ENCODE measurements at regions not wholly inside any gene's neighbourhood (a gene's known extent, or its start where the extent isn't known, plus 50 kb on each side); places are given as distances from the start of the nearest gene placed in this dataset.

DNA sequence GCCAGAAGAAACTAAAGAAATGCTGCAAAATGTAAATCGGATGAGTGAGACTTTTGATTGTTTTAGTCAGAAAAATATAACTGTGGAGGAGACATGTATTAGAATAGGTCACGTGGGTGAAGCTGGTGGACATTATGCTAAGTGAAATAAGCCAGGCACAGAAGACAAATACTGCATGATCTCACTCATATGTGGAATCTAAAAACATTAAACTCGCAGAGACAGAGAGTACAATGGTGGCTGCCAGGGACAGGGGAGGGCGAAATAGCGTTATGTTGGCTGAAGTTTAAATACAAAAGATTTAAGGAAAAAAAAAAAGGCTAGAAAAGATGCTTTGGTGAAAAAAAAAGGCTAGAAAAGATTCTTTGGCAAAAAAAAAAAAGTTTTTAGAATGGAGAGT lies 63.5 kb upstream of the HDDC2 start:
- H3K27ac ChIP-seq (ENCODE audit: extremely low read depth, low read depth, low read length) = no peak overlapping the region
- no peaks in the 10 kb centered on the region for H3K79me2 ChIP-seq (ENCODE audit: control insufficient read depth, insufficient read depth, low read length)
- H2AFZ ChIP-seq (ENCODE audit: low read depth, low read length) = no peak overlapping the region
- H3K4me2 ChIP-seq (ENCODE audit: insufficient read depth, low read length) = no peak overlapping the region
- ATAC-seq (no peak), FAIRE-seq (no peak), DNase-seq (ENCODE audit: extremely low read depth in 1 of 4, low spot score in 3 of 4) (no peak)
- POLR2A ChIA-PET = no interaction called here
- peaks cover 0 to 9% of the 10 kb centered on the region in 2 experiments; a peak in 2 of 5 replicates for H3K4me1 ChIP-seq (replicated peaks in 1 of 2; ENCODE audit: control insufficient read depth in 2 of 2, insufficient read depth in 2 of 2, low read length in 2 of 2)
- no TSS peak for BruUV-seq (replicated peaks)
- H4K20me1 ChIP-seq (replicated peaks; ENCODE audit: control insufficient read depth, insufficient read depth, low read length) = no peaks in the 10 kb centered on the region
- in situ Hi-C loops (cut with MboI) (no loop called here), intact Hi-C loops (cut with micrococcal nuclease) (no loop called here)
- no peaks in the 10 kb centered on the region for H3K9me1 ChIP-seq (ENCODE audit: control insufficient read depth, insufficient read depth, low read length)
- H3K9ac ChIP-seq (ENCODE audit: insufficient read depth in 1 of 2, low read depth in 2 of 2, low read length in 2 of 2) = no peak overlapping the region
- no peak for TF ChIP-seq TAF1 (IDR thresholded peaks at IDR 0.05; ENCODE audit: control insufficient read depth, extremely low read depth, insufficient read depth, low read length, severe bottlenecking)
- TF ChIP-seq, protein P1, sequence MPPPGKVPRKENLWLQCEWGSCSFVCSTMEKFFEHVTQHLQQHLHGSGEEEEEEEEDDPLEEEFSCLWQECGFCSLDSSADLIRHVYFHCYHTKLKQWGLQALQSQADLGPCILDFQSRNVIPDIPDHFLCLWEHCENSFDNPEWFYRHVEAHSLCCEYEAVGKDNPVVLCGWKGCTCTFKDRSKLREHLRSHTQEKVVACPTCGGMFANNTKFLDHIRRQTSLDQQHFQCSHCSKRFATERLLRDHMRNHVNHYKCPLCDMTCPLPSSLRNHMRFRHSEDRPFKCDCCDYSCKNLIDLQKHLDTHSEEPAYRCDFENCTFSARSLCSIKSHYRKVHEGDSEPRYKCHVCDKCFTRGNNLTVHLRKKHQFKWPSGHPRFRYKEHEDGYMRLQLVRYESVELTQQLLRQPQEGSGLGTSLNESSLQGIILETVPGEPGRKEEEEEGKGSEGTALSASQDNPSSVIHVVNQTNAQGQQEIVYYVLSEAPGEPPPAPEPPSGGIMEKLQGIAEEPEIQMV (tag; conservative IDR thresholded peaks at IDR 0.05; ENCODE audit: low read depth) = no peak
- TF ChIP-seq SMC3 (conservative IDR thresholded peaks at IDR 0.05; ENCODE audit: insufficient read depth, low read depth, low read length) = no peak
- no peak for TF ChIP-seq MTF1 (CRISPR knock-in tag; IDR thresholded peaks at IDR 0.05; ENCODE audit: borderline replicate concordance)
- no peak for TF ChIP-seq KAT2B (IDR thresholded peaks at IDR 0.05; ENCODE audit: low read depth, low read length)
- TF ChIP-seq ZNF75A (CRISPR knock-in tag; IDR thresholded peaks at IDR 0.05) = no peak
- no peak for TF ChIP-seq IFI16 (CRISPR knock-in tag; IDR thresholded peaks at IDR 0.05)
- TF ChIP-seq HOXB6 (CRISPR knock-in tag; IDR thresholded peaks at IDR 0.05; ENCODE audit: borderline replicate concordance) = no peak
- no peak for TF ChIP-seq IRF2 (CRISPR knock-in tag; IDR thresholded peaks at IDR 0.05)
- no peak for TF ChIP-seq ZNF436 (CRISPR knock-in tag; IDR thresholded peaks at IDR 0.05)
- no peak for TF ChIP-seq ZNF57 (CRISPR knock-in tag; IDR thresholded peaks at IDR 0.05)
- TF ChIP-seq YY1 (IDR thresholded peaks at IDR 0.05; ENCODE audit: borderline replicate concordance in 1 of 3, control insufficient read depth in 1 of 3, extremely low read depth in 1 of 3, insufficient read depth in 3 of 3, insufficient read length in 1 of 3, insufficient replicate concordance in 2 of 3, low read depth in 1 of 3, low read length in 2 of 3) = no peak
- no peak for TF ChIP-seq GATA2 (CRISPR knock-in tag; IDR thresholded peaks at IDR 0.05)
- TF ChIP-seq SMAD3 (CRISPR knock-in tag; conservative IDR thresholded peaks at IDR 0.05) = no peak
- no peak for TF ChIP-seq XRCC4 (IDR thresholded peaks at IDR 0.05; ENCODE audit: extremely low read depth, insufficient read depth, insufficient read length)
- TF ChIP-seq SMARCE1 (IDR thresholded peaks at IDR 0.05) = no peak
- no peak overlapping the region for H3K4me3 ChIP-seq
- 1% methylated on average over 5 of the region's 5 CpGs for WGBS (ENCODE audit: insufficient coverage, low coverage, missing lambda C conversion rate)
- CTCF ChIA-PET (ENCODE audit: low intra/inter-chr PET ratio) = no interaction called here
- H3K27me3 ChIP-seq (ENCODE audit: control insufficient read depth in 2 of 2, insufficient read depth in 2 of 2, low read length in 2 of 2) = peaks cover 25 to 29% of the 10 kb centered on the region in 2 experiments
- no peaks in the 10 kb centered on the region for H3K36me3 ChIP-seq (ENCODE audit: control insufficient read depth, insufficient read depth, low read length)
- H3K9me3 ChIP-seq (replicated peaks; ENCODE audit: control insufficient read depth, insufficient read depth, low read depth, low read length) = no peaks in the 10 kb centered on the region
